Epithelial cell of prostate (primary cell): ENCODE measurements at regions not wholly inside any gene's neighbourhood (a gene's known extent, or its start where the extent isn't known, plus 50 kb on each side); places are given as distances from the start of the nearest gene placed in this dataset.
"Not testable (repeated sequence)": the region's sequence is repeated elsewhere in the genome, so short reads cannot be mapped to it uniquely, and the experiment has no call there.

Source experiments
- DNase-seq: peaks from one replicate; pipeline ENCODE4 v3.0.0-alpha.2; 2011; ENCODE audit warnings: low read depth, low spot score
- H3K27ac ChIP-seq: fragments of 450-650 bp; 2 replicates; pipeline ENCODE4 v1.5.1; 2017; ENCODE audit warnings: mild to moderate bottlenecking

DNA sequence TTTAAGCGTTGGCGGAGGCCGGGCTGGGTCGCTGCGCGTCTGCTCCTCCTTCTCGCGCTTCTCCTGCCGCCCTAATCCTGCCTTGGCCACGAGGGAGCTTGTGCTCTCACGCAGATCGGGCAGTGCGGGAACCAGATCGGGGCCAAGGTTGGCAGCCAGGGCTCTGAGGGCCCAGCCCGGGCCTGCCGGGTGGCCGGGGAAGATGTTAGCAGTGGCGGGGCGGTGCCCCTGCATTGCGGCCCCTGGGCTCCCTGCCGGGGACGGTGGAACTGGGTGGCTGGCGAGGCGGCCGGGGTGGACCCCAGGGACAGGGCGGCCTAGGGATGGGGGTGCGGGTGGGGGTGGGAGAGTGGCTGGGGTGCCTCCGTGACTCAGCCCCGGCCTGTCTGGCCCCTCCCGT lies 297.4 kb downstream of the CACNA1B start:
- H3K27ac ChIP-seq, DNase-seq: not testable (repeated sequence)

DNA sequence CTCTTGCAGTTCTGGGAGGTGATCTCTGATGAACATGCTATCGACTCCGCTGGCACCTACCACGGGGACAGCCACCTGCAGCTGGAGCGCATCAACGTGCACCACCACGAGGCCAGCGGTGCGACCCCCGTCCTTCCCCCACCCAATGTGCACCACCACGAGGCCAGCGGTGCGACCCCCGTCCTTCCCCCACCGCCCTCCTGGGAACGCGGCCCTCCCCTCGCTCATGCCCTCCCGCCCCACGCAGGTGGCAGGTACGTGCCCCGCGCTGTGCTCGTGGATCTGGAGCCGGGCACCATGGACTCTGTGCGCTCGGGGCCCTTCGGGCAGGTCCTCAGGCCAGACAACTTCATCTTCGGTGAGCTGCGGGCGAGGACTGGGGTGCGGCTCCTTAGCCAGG lies 297.8 kb downstream of the CACNA1B start:
- H3K27ac ChIP-seq, DNase-seq: not testable (repeated sequence)

DNA sequence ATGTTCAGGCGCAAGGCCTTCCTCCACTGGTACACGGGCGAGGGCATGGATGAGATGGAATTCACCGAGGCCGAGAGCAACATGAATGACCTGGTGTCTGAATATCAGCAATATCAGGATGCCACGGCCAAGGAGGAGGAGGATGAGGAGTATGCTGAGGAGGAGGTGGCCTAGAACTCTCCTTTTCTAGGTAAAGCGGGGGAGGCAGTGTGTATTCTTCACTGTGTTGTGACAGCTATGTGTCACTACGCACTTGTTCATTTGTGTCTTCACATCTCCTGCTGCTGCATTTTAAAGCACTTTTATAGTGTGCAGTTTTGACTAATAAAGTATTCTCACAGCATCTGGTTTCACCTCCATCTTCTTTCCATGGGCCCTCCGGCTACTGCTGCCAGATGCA lies 299.5 kb downstream of the CACNA1B start:
- H3K27ac ChIP-seq, DNase-seq: not testable (repeated sequence)

DNA sequence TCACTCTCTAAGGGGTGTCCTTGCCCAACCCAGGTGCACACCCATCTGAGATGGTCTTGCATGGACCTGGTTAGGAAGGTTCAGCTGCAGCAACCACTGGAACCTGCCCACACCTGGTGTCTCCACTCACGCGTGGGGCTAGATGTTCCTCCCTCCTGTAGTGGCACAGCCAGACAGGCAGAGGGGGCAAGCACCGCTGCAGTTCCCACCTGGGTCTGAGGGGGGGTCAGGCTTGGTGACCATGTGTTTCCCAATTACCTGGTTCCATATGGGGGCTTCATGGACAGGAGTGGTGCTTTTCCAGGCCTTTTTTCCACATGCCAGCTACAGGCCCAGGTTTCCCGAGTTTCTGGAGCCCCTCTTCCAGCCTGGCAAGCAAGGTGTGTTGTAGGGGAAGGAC lies 301.4 kb downstream of the CACNA1B start:
- H3K27ac ChIP-seq, DNase-seq: not testable (repeated sequence)

DNA sequence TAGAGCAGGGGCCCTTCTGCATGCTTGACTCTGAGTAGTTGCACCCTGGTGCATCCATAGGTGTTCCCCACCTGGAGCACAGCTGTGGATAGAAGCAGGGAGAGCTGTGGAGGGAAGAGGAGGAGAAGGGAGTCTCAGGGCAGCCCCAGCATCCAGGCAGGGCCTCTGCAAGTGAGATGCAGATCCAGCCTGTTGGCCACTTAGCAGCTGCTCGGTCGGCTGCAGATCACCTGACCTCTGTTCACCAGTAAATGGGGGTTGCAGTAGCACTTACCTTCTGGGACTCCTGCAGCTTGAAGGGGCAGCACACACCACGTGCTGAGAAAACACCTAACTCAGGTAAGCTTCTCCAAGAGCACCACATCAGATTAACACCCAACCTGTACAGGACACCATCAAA lies 302.1 kb downstream of the CACNA1B start:
- not testable (repeated sequence) for H3K27ac ChIP-seq, DNase-seq

DNA sequence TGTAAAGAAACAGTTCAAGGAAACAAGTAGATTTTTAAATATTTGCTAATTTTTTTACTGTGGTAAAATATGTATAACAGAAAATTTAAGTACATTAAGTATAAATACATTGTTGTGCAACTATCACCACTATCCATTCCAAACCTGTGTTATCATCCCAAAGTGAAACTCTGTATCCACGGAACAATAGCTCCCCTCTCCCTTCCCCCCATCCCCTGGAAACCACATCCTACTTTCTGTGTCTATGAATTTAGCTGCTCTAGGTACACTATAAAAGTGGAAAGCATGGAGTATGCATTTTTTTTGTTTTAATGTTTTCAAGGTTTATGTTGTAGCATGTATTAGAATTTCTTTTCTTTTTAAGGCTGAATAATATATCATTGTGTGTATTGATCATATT lies 304.4 kb downstream of the CACNA1B start:
- H3K27ac ChIP-seq, DNase-seq: not testable (repeated sequence)

DNA sequence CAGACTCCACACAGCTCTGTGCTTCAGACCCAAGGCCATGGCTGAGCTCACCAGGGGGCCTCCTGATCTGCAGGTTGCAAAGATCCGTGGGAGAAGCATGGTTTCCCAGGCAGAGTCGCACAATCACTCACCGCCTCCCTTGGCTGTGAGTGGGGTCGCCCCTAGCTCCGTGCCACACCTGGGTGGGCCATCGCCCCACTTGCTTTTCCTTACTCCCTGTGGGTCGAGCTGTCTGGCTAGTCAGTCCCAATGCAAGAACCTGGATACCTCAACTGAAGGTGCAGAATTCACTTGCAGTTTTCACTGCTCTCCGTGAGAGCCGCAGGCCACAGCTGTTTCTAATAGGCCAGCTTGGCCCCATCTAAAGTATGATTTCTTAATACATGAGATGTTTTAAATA lies 319.6 kb downstream of the CACNA1B start:
- H3K27ac ChIP-seq, DNase-seq: not testable (repeated sequence)

DNA sequence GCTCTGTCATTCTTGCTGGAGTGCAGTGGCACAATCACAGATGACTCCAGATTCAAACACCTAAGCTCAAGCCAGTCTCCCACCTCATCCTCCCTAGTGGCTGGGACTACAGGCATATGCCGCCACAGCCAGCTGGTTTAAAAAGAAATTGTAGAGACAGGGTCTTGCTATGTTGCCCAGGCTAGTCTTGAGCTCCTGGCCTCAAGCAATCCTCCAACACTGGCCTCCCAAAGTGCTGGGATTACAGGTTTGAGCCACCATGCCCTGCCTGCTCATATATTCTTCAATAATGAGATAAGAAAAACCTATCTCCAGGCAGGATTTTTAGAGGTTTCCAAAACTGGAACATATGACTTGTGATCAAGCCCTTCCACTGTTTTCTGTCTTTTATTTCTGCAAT lies 321.4 kb downstream of the CACNA1B start:
- not testable (repeated sequence) for DNase-seq, H3K27ac ChIP-seq

DNA sequence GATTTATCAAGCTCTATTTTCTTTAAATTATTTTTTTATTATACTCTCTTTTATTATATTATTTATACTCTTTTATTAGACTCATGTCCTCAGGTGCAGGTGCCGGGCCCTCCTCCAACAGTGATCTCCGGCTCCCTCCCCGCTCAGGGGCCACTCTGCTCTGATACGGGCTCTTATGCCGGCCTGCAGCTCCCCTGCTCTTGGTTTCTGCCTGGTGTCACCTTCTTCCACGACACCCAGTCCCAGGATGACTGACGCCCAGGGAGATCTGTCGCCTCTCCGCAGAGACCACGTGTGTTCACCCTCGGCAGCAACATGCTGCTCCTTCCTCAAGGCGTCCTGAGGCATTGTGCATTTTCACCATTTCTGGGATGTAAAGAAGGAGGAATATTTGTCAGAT lies 322.3 kb downstream of the CACNA1B start:
- DNase-seq: not testable (repeated sequence)

DNA sequence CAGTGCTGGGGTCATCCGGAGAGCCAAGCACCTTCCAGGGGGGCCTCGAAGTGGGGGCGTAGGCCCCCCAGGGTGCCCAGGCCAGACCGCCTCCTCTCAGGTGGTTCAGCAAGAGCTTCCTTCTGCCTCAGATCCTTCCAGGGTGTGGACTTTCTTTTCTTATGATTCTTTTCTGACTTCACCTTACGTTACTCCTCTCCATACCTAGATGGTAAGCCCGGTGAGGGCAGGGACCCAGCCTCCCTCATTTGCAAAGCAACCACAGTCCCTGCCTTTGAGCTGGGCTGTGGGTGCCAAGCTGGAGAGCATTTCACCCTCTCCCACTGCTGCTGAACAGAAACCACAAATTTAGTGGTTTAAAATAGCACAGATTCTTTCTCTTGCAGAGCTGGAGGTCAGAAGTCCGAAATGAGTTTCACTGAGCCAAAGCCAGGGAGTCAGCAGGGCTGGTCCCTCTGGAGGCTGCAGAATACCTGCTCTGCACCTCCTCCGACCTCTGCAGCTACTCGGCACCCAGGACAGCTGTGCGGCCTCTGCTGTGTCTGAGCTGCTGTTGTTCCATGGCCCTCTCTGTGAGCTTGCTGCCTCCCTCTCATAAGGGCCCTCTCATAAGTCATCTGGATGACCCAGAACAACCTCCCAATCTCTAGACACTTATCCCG lies 323.0 kb downstream of the CACNA1B start:
- H3K27ac ChIP-seq, DNase-seq: not testable (repeated sequence)

More for the DNA sequence above, 322.3 kb downstream of the CACNA1B start:
- not testable (repeated sequence) for H3K27ac ChIP-seq

DNA sequence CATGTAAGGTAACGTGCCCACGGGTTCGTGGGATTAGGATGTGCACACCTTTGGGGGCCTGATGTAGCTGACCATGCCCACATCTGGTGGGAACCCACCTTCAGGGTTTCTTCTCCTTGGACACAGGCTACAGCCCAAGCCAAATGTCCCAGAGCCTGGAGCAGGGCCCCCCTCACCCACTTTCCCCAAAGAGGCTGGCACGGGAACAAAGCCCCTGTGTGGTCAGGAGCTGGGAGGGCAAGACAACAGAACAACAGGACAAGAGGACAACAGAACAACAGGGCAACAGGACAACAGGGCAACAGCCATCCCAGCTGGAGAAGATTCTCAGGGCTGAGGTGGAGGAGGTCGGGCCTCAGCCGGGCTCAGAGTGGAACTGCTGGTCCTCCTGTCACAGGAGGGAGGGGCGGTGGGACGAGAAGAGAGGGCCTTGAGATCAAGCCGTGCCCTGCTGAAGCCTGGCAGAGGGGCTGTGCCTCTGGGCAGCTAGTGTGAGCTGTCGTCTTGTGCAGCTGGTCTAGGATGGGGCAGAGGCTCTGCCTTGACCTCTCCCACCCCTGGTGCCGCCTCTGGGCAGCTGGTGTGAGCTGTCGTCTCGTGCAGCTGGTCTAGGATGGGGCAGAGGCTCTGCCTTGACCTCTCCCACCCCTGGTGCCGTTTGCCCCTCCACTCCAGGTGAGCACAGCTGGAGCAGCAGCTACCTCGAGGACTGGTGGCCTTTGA lies 323.7 kb downstream of the CACNA1B start:
- not testable (repeated sequence) for H3K27ac ChIP-seq, DNase-seq

DNA sequence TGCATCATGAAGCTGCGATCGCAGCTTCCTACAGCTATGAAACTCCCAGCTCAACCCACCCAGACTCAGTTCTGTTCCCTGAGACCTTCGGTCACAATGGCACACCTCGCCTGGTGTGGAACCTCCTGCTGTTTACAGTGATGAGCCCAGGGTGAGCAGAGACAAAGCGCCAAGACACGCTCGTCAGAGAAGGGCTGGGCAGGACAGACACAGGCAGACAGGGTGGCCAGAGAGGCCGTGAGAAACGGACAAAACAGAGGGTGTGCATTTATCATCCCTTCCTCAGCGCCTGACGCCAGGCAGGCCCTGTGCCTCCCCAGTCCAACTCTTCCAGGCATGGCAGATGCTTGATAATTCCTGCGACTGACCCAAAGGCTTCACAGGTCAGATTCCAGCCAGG lies 324.5 kb downstream of the CACNA1B start:
- not testable (repeated sequence) for H3K27ac ChIP-seq, DNase-seq

DNA sequence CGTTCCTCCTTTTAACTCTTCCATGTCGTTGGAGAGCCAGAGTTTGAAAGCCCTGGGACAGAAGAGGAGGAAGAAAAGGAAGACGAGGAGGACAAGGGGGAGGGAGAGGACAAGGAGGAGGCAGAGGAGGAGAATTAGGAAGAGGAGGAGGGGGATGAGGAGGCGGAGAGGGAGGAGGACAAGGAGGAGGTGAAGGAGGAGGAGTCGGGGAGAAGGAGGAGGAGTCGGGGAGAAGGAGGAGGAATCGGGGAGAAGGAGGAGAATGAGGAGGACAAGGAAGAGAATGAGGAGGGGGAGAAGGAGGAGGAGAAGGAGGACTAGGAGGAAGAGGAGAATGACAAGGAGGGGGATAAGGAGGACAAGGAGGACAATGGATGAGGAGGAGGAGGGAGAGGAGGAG lies 325.7 kb downstream of the CACNA1B start:
- not testable (repeated sequence) for H3K27ac ChIP-seq, DNase-seq

DNA sequence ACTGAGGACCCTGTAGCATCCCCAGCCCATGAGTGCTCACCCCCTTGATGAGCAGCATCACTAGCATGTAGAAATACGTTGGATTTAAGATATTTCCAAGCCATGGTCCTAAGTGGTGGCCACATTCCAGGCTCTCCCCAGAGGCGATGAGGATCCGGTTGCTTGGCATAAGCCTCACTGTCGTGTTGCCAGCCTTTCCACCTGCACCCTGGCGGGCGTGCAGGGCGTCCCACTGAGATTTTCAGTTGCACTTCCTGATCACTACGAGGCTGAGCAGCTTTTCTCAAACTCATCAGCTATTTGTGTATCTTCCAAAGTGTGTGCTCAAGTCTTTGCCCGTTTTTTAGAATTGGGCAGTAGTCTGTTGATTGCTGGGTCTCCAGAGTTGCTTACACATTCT lies 326.3 kb downstream of the CACNA1B start:
- not testable (repeated sequence) for DNase-seq, H3K27ac ChIP-seq

DNA sequence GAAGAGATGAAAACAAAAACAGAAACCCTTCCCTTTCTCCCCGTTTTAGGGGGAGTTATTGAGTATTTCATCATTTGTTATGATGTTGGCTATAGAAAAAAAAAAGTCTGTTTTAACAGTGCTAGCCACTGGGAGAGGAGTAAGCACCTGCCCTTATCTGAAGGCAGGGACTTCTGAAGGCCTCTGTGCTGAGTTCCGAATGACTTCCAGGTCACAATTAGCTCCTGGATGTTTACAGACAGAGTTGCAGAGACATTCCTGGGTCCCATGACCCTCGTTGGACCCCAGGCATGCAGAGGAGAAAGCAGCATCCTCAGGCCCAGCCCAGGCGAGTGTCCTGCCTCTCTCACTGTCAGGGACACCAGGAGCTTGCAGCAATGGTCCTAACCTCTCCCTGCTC lies 328.5 kb downstream of the CACNA1B start:
- H3K27ac ChIP-seq, DNase-seq: not testable (repeated sequence)

DNA sequence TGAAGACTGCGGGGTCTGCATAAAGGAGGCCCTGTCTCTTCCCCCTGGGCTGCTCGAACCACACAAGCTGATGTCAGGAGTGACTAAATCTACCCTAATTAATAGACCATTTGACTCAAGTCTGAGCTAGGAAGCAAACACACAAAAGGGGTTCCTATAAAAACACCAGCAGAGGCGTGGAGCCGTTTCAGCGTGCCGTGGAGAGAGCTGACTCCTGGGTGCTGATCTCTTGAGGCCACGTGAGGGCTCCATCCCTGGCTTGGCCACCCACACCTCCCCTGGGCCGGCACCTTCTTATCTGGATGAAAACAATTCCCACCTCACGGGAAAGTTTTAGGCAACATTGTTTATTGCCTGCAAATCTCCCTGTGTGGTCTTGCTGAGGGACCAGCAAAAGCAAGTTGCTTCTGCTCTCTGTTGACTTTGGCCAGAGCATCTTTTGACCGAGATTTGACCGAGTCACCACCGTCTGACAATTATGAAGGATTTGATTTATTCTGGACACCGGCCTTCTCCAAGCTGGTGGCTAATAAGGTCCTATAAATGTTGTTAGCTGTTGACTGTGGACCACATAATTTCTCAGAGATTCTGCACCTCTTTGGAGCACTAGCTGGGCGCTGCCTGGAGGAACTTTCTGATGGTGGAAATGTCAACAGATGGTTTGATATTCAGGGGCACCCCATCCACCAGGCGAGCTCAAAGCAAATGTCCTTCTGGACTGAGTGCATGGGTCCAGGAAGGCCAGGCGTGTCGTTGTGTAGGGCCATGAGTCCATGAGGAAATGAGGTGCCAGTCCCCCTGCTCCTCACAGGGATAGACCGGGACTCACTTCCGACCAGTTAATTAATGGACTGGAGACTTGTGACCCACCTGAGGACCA lies 330.0 kb downstream of the CACNA1B start:
- H3K27ac ChIP-seq, DNase-seq: not testable (repeated sequence)

DNA sequence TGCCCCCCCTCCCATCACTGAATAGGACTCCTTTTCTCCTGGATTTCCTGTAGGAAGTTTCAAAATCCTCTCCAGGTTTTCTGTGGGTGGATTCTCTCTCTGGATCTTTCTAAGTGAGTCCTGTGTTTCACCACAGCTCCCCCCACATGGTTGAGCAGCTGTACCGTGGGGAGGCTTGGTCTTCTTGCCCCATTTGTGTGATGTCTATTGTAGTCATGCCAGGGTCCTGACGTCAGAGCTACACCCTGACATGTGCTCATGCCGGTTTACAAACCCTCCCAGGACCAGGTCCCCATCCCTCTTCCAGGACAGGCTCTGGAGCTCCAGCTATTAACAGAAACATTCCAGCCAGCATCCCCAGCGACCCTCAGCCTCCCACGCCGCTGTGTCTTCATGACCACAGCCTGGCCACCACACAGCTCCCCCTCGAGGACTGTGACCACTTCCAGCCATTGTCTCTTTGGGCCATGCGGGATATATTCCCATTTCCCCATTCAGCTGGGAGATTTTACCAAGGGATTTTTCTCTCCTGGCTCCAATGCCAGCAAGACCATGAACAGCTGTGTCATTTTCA lies 331.6 kb downstream of the CACNA1B start:
- not testable (repeated sequence) for DNase-seq, H3K27ac ChIP-seq

DNA sequence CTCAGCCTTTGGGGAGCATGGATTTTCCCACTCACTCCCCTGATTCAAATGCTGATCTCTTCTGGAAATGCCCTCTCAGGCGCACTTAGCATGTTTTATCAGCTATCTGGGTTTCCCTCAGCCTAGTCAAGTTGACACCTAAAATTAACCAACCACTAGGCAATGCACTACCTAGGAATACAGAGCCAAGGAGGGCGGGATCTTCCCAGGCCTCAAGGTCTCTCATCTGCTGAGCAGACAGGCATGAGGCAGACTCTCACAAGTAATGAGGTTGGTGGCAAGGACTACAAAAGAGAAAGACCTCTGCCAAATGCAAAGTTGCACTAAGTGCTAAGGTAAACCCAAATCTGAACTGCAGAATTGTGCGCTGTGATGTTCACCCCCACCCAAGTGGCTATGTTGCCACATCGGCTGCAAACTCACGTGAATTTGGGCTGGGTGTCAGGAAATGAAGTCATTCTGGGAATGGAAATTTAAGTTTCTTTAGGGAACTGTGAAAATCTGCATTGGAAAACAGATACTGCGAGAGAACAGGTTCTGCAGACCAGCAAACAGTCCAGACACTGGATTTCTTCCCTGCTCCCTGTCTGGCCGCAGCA lies 332.9 kb downstream of the CACNA1B start:
- H3K27ac ChIP-seq, DNase-seq: not testable (repeated sequence)

DNA sequence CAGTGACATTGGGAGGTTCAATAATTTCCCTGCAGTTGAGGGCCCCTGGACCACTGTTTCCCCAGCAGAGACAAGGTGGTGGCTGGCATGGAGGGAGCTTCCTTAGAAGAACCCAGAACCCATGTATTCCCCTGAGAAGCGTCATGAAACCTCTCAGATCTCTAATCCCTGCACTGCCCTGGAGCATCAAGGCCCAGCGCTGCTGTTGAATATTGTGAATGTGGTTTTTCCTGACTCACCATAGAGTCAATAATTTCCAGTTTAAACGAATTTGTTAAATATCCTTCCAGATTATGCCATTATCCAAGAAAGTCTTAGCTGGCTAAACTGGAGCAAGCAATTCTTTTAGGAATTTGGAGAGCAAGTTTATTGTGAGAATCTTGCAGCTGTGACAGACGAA lies 333.5 kb downstream of the CACNA1B start:
- not testable (repeated sequence) for H3K27ac ChIP-seq, DNase-seq
